Omental fat pad (tissue), 3 donors: ENCODE measurements at regions not wholly inside any gene's neighbourhood (a gene's known extent, or its start where the extent isn't known, plus 50 kb on each side); places are given as distances from the start of the nearest gene placed in this dataset.
A peak's percentile ranks its signal among the peaks of the same experiment; 100 is the strongest.

Experiments
- ATAC-seq: fragments of 150-250 bp; one replicate; pipeline ENCODE4 v1.9.1; 2016; ENCODE audit warnings: mild to moderate bottlenecking, moderate library complexity; ENCODE audit not compliant: low FRiP score
- DNase-seq: peaks from one replicate; pipeline ENCODE4 v3.0.0-alpha.2; 2019; ENCODE audit warnings: low spot score
- CTCF ChIP-seq, 3 donors: fragments of 450-650 bp; IDR thresholded peaks; one replicate each; pipeline ENCODE4 v1.5.1; 2016 to 2017; ENCODE audit warnings: antibody characterized with exemption in 3 of 3, mild to moderate bottlenecking in 3 of 3, moderate library complexity in 2 of 3

GRCh38 chr20:4617484-4617883 lies 68.8 kb upstream of the PRNP start:
- no peak for ATAC-seq

GRCh38 chr20:4617019-4617418 lies 69.2 kb upstream of the PRNP start:
- no peak for TF ChIP-seq CTCF (IDR thresholded peaks at IDR 0.05)
- DNase-seq (no peak), ATAC-seq (no peak)

More at GRCh38 chr20:4617484-4617883, 68.8 kb upstream of the PRNP start:
- TF ChIP-seq CTCF (IDR thresholded peaks at IDR 0.05), result no peak
- no peak for DNase-seq

GRCh38 chr20:4613718-4614620 lies 72.3 kb upstream of the PRNP start:
- ATAC-seq (no peak), DNase-seq (peak; percentile 36)
- no peak for TF ChIP-seq CTCF (IDR thresholded peaks at IDR 0.05)

- TF ChIP-seq CTCF (IDR thresholded peaks at IDR 0.05), result no peak
- ATAC-seq (no peak), DNase-seq (no peak)
These were observed 73.1 kb upstream of the PRNP start for GRCh38 chr20:4613184-4613583.

GRCh38 chr20:4610871-4611270 lies 75.4 kb upstream of the PRNP start:
- no peak for TF ChIP-seq CTCF (IDR thresholded peaks at IDR 0.05)
- DNase-seq, result no peak
- ATAC-seq, result no peak

- no peak for TF ChIP-seq CTCF (IDR thresholded peaks at IDR 0.05)
- no peak for ATAC-seq
- no peak for DNase-seq
These were observed 76.7 kb upstream of the PRNP start for GRCh38 chr20:4609511-4609910.

GRCh38 chr20:4608861-4609260 lies 77.4 kb upstream of the PRNP start:
- no peak for ATAC-seq
- DNase-seq, result no peak
- no peak for TF ChIP-seq CTCF (IDR thresholded peaks at IDR 0.05)
